PC-3 (cell line): ENCODE measurements at regions not wholly inside any gene's neighbourhood (a gene's known extent, or its start where the extent isn't known, plus 50 kb on each side); places are given as distances from the start of the nearest gene placed in this dataset.

ENCODE experiments used
- ATAC-seq: fragments of 200-7000 bp; cut with Tn5 transposase; 2 replicates; pipeline ENCODE4 v1.9.1; 2020; ENCODE audit warnings: mild to moderate bottlenecking, moderate library complexity
- BruUV-seq: library from RNA; stranded (reverse); fragments of 400-500 nt; replicated peaks from 2 replicates; lab custom pipeline; 2021; lab: Mats Ljungman, UMichigan
- CTCF ChIA-PET: fragments of 300-600 bp; sonication (Branson Sonifier 250); formaldehyde crosslinking; loops from one replicate; lab custom pipeline; 2022; ENCODE audit warnings: antibody characterized with exemption; lab: Charles Lee
- POLR2A ChIA-PET: fragments of 300-600 bp; sonication (Branson Sonifier 250); formaldehyde crosslinking; loops from one replicate; lab custom pipeline; 2022; ENCODE audit warnings: antibody characterized with exemption; ENCODE audit not compliant: unreplicated experiment; lab: Charles Lee
- DNase-seq: peaks from one replicate; pipeline ENCODE4 v3.0.0-alpha.2; 2015
- H2AFZ ChIP-seq: fragments of 300-600 bp; sonication (generic); 2 replicates; pipeline ENCODE4 v1.6.0; 2016; ENCODE audit warnings: antibody characterized with exemption, low read length
- H3F3A ChIP-seq: fragments of 300-600 bp; sonication (generic); one replicate; pipeline ENCODE4 v1.6.0; 2017; ENCODE audit warnings: antibody characterized with exemption, low read length, control low read depth, mild to moderate bottlenecking; ENCODE audit not compliant: unreplicated experiment
- H3K27ac ChIP-seq: fragments of 300-600 bp; sonication (generic); 2 replicates; pipeline ENCODE4 v1.5.1; 2016; ENCODE audit warnings: mild to moderate bottlenecking, low read length
- H3K27me3 ChIP-seq: fragments of 300-600 bp; sonication (generic); 2 replicates; pipeline ENCODE4 v1.6.1; 2016; ENCODE audit warnings: low read length, mixed read lengths
- H3K36me3 ChIP-seq: fragments of 300-600 bp; sonication (generic); 2 replicates; pipeline ENCODE4 v1.6.1; 2016; ENCODE audit warnings: low read depth, mixed run types, low read length, mixed read lengths
- H3K4me1 ChIP-seq: fragments of 300-600 bp; sonication (generic); 2 replicates; pipeline ENCODE4 v1.5.1; 2016; ENCODE audit warnings: low read length; ENCODE audit not compliant: insufficient read depth
- H3K4me2 ChIP-seq: fragments of 300-600 bp; sonication (generic); 2 replicates; pipeline ENCODE4 v1.6.0; 2016; ENCODE audit warnings: low read length
- H3K4me3 ChIP-seq: fragments of 300-600 bp; sonication (generic); 2 replicates; pipeline ENCODE4 v1.5.1; 2016; ENCODE audit warnings: mild to moderate bottlenecking, low read length, mixed read lengths
- H3K79me2 ChIP-seq: fragments of 300-600 bp; sonication (generic); 2 replicates; pipeline ENCODE4 v1.6.1; 2017; ENCODE audit warnings: low read length, mixed read lengths
- H3K9ac ChIP-seq: fragments of 300-600 bp; sonication (generic); 2 replicates; pipeline ENCODE4 v1.6.0; 2016; ENCODE audit warnings: mild to moderate bottlenecking, low read length
- H3K9me2 ChIP-seq: fragments of 300-600 bp; sonication (generic); replicated peaks from 2 replicates; pipeline ENCODE4 v1.6.1; 2016; ENCODE audit warnings: mixed run types, low read length, mixed read lengths
- H3K9me3 ChIP-seq: fragments of 300-600 bp; sonication (generic); 2 replicates; pipeline ENCODE4 v1.6.1; 2016; ENCODE audit warnings: low read length, mixed read lengths
- H4K20me1 ChIP-seq: fragments of 300-600 bp; sonication (generic); 2 replicates; pipeline ENCODE4 v1.6.1; 2016; ENCODE audit warnings: low read length, mixed read lengths
- CTCF ChIP-seq: fragments of 300-600 bp; sonication (generic); conservative IDR thresholded peaks from 2 replicates; pipeline ENCODE4 v1.5.1; 2017; ENCODE audit warnings: antibody characterized with exemption, low read depth, mild to moderate bottlenecking, low read length
- EZH2 ChIP-seq: fragments of 300-600 bp; sonication (generic); IDR thresholded peaks from one replicate; pipeline ENCODE4 v1.6.1; 2017; ENCODE audit warnings: antibody characterized with exemption, mild to moderate bottlenecking, low read length; ENCODE audit not compliant: unreplicated experiment
- EZH2phosphoT487 ChIP-seq: fragments of 300-600 bp; sonication (generic); IDR thresholded peaks from 2 replicates; pipeline ENCODE4 v1.6.1; 2018; ENCODE audit warnings: mild to moderate bottlenecking, antibody characterized with exemption, low read length, borderline replicate concordance
- intact Hi-C: fragments of 100-400 bp; cut with micrococcal nuclease; formaldehyde crosslinking; loops from 2 replicates; pipeline ENCODE4 v1.9.0; 2023

GRCh38 chr2:16168506-16169264, 228.3 kb downstream of the MYCN start:
- no peak overlapping the region for H3K4me2 ChIP-seq
- H2AFZ ChIP-seq = no peak overlapping the region
- no TSS peak for BruUV-seq
- H3K4me3 ChIP-seq = no peak overlapping the region
- no peaks in the 10 kb centered on the region for H3K9me3 ChIP-seq
- POLR2A ChIA-PET = no interaction called here
- no peak overlapping the region for H3K27ac ChIP-seq
- H3K36me3 ChIP-seq = no peaks in the 10 kb centered on the region
- H3K4me1 ChIP-seq = no peaks in the 10 kb centered on the region
- intact Hi-C loops = no loop called here
- H3F3A ChIP-seq = no peaks in the 10 kb centered on the region
- TF ChIP-seq EZH2 (no peak), CTCF (no peak), EZH2phosphoT487 (no peak)
- H3K9ac ChIP-seq = no peak overlapping the region
- H4K20me1 ChIP-seq = no peaks in the 10 kb centered on the region
- no peak for DNase-seq
- H3K27me3 ChIP-seq = no peaks in the 10 kb centered on the region
- H3K79me2 ChIP-seq = no peaks in the 10 kb centered on the region
- ATAC-seq = no peak
- CTCF ChIA-PET = no interaction called here
- H3K9me2 ChIP-seq = no peaks in the 10 kb centered on the region

- intact Hi-C loops = no loop called here
- H3F3A ChIP-seq = no peaks in the 10 kb centered on the region
- H3K36me3 ChIP-seq = no peaks in the 10 kb centered on the region
- no peak overlapping the region for H3K9ac ChIP-seq
- no peak overlapping the region for H2AFZ ChIP-seq
- H3K27me3 ChIP-seq = no peaks in the 10 kb centered on the region
- no peaks in the 10 kb centered on the region for H3K4me1 ChIP-seq
- no peaks in the 10 kb centered on the region for H4K20me1 ChIP-seq
- ChIA-PET CTCF (no interaction called here), POLR2A (no interaction called here)
- H3K9me2 ChIP-seq = no peaks in the 10 kb centered on the region
- ATAC-seq (no peak), DNase-seq (no peak)
- no peak overlapping the region for H3K4me2 ChIP-seq
- no peaks in the 10 kb centered on the region for H3K79me2 ChIP-seq
- no TSS peak for BruUV-seq
- no peaks in the 10 kb centered on the region for H3K9me3 ChIP-seq
- no peak overlapping the region for H3K27ac ChIP-seq
- TF ChIP-seq EZH2 = no peak
- TF ChIP-seq EZH2phosphoT487 = no peak
- no peak for TF ChIP-seq CTCF
- H3K4me3 ChIP-seq = no peak overlapping the region
Measured at GRCh38 chr2:16167870-16168426, 227.6 kb downstream of the MYCN start.

- Histone ChIP-seq H3K4me2 (no peak overlapping the region), H3K4me1 (no peaks in the 10 kb centered on the region), H3K36me3 (no peaks in the 10 kb centered on the region), H3K9me2 (no peaks in the 10 kb centered on the region), H3F3A (no peaks in the 10 kb centered on the region), H3K9me3 (no peaks in the 10 kb centered on the region), H3K27me3 (no peaks in the 10 kb centered on the region), H4K20me1 (no peaks in the 10 kb centered on the region), H3K79me2 (no peaks in the 10 kb centered on the region), H3K27ac (no peak overlapping the region), H3K4me3 (no peak overlapping the region), H2AFZ (no peak overlapping the region), H3K9ac (no peak overlapping the region)
- ChIA-PET CTCF (no interaction called here), POLR2A (no interaction called here)
- no peak for DNase-seq
- intact Hi-C loops = no loop called here
- no peak for ATAC-seq
- TF ChIP-seq CTCF = no peak
- TF ChIP-seq EZH2phosphoT487 = no peak
- TF ChIP-seq EZH2 = no peak
- no TSS peak for BruUV-seq
Measured at GRCh38 chr2:16167451-16167861, 227.1 kb downstream of the MYCN start.
